Smooth muscle cell (in vitro differentiated cells): ENCODE measurements at regions not wholly inside any gene's neighbourhood (a gene's known extent, or its start where the extent isn't known, plus 50 kb on each side); places are given as distances from the start of the nearest gene placed in this dataset.

Source experiments
- DNase-seq: peaks from one replicate; lab custom pipeline; 2025; ENCODE audit not compliant: unreplicated experiment; lab: John Stamatoyannopoulos, UW
- H2AFZ ChIP-seq: fragments of 200-600 bp; sonication (generic); 2 replicates; pipeline ENCODE4 v1.6.0; 2016; ENCODE audit warnings: antibody characterized with exemption, low read depth, mild to moderate bottlenecking
- H3F3A ChIP-seq: fragments of 200-600 bp; sonication (generic); 2 replicates; pipeline ENCODE4 v1.6.0; 2017; ENCODE audit warnings: antibody characterized with exemption, low read depth
- H3K27ac ChIP-seq: fragments of 200-600 bp; sonication (generic); 2 replicates; pipeline ENCODE4 v1.5.1; 2016; ENCODE audit warnings: low read depth, mild to moderate bottlenecking
- H3K27me3 ChIP-seq: fragments of 200-600 bp; sonication (generic); 2 replicates; pipeline ENCODE4 v1.6.1; 2016; ENCODE audit warnings: low read depth, mild to moderate bottlenecking
- H3K36me3 ChIP-seq: fragments of 200-600 bp; sonication (generic); 2 replicates; pipeline ENCODE4 v1.5.1; 2016; ENCODE audit warnings: low read depth
- H3K4me1 ChIP-seq: fragments of 200-600 bp; sonication (generic); 2 replicates; pipeline ENCODE4 v1.5.1; 2016; ENCODE audit warnings: low read depth
- H3K4me2 ChIP-seq: fragments of 200-600 bp; sonication (generic); 2 replicates; pipeline ENCODE4 v1.6.0; 2016; ENCODE audit warnings: mild to moderate bottlenecking
- H3K4me3 ChIP-seq: fragments of 200-600 bp; sonication (generic); 2 replicates; pipeline ENCODE4 v1.5.1; 2016; ENCODE audit warnings: mild to moderate bottlenecking
- H3K79me2 ChIP-seq: fragments of 200-600 bp; sonication (generic); 2 replicates; pipeline ENCODE4 v1.6.0; 2016; ENCODE audit warnings: low read depth, mild to moderate bottlenecking
- H3K9ac ChIP-seq: fragments of 200-600 bp; sonication (generic); 2 replicates; pipeline ENCODE4 v1.6.0; 2016; ENCODE audit warnings: low read depth
- H3K9me3 ChIP-seq: fragments of 200-600 bp; sonication (generic); replicated peaks from 2 replicates; pipeline ENCODE4 v1.5.1; 2016; ENCODE audit warnings: low read depth
- H4K20me1 ChIP-seq: fragments of 200-600 bp; sonication (generic); 2 replicates; pipeline ENCODE4 v1.6.0; 2016; ENCODE audit warnings: low read depth
- CTCF ChIP-seq: fragments of 200-600 bp; sonication (generic); IDR thresholded peaks from 2 replicates; pipeline ENCODE4 v1.5.1; 2017; ENCODE audit warnings: borderline replicate concordance, mild to moderate bottlenecking, antibody characterized with exemption; ENCODE audit not compliant: insufficient read depth, poor library complexity, severe bottlenecking
- WGBS: methylation state at CpG from one replicate; pipeline ENCODE4 v1.1.7; 2016; ENCODE audit warnings: low lambda C conversion rate; 5-methylcytosine and 5-hydroxymethylcytosine counted together

GRCh38 chr2:831622-832021, 119.0 kb upstream of the SNTG2 start:
- no peaks in the 10 kb centered on the region for H3K27me3 ChIP-seq

GRCh38 chr2:831225-831536, 119.5 kb upstream of the SNTG2 start:
- H3K4me2 ChIP-seq = no peak overlapping the region
- H2AFZ ChIP-seq = no peak overlapping the region
- H3K9me3 ChIP-seq = no peaks in the 10 kb centered on the region
- no peak for DNase-seq
- no peaks in the 10 kb centered on the region for H4K20me1 ChIP-seq
- H3K79me2 ChIP-seq = no peaks in the 10 kb centered on the region
- no peaks in the 10 kb centered on the region for H3F3A ChIP-seq
- H3K4me3 ChIP-seq = no peak overlapping the region
- peaks cover 5% of the 10 kb centered on the region for H3K4me1 ChIP-seq
- H3K36me3 ChIP-seq = no peaks in the 10 kb centered on the region
- H3K27me3 ChIP-seq = no peaks in the 10 kb centered on the region
- no peak overlapping the region for H3K27ac ChIP-seq
- H3K9ac ChIP-seq = no peak overlapping the region
- WGBS = 93% methylated on average over 8 of the region's 8 CpGs
- TF ChIP-seq CTCF = no peak

More at GRCh38 chr2:831622-832021, 119.0 kb upstream of the SNTG2 start:
- no peaks in the 10 kb centered on the region for H3F3A ChIP-seq
- H3K9me3 ChIP-seq = no peaks in the 10 kb centered on the region
- no peaks in the 10 kb centered on the region for H3K36me3 ChIP-seq
- WGBS = 77% methylated on average over 5 of the region's 5 CpGs
- no peak overlapping the region for H3K27ac ChIP-seq
- H4K20me1 ChIP-seq = no peaks in the 10 kb centered on the region
- no peak for TF ChIP-seq CTCF
- H3K9ac ChIP-seq = no peak overlapping the region
- H3K4me2 ChIP-seq = no peak overlapping the region
- no peaks in the 10 kb centered on the region for H3K79me2 ChIP-seq
- DNase-seq = no peak
- peaks cover 5% of the 10 kb centered on the region for H3K4me1 ChIP-seq
- no peak overlapping the region for H2AFZ ChIP-seq
- H3K4me3 ChIP-seq = no peak overlapping the region

GRCh38 chr2:830419-831224, 120.0 kb upstream of the SNTG2 start:
- Histone ChIP-seq H3F3A (no peaks in the 10 kb centered on the region), H3K9me3 (no peaks in the 10 kb centered on the region), H2AFZ (no peak overlapping the region), H3K27ac (no peak overlapping the region), H4K20me1 (no peaks in the 10 kb centered on the region), H3K36me3 (no peaks in the 10 kb centered on the region), H3K4me2 (no peak overlapping the region), H3K4me1 (peaks cover 5% of the 10 kb centered on the region), H3K4me3 (no peak overlapping the region), H3K27me3 (no peaks in the 10 kb centered on the region), H3K79me2 (no peaks in the 10 kb centered on the region), H3K9ac (no peak overlapping the region)
- no peak for TF ChIP-seq CTCF
- WGBS = 82% methylated on average over 10 of the region's 10 CpGs
- DNase-seq = no peak

- Histone ChIP-seq H4K20me1 (no peaks in the 10 kb centered on the region), H3K9ac (no peak overlapping the region), H3K36me3 (no peaks in the 10 kb centered on the region), H3K9me3 (no peaks in the 10 kb centered on the region), H3K4me2 (no peak overlapping the region), H3K4me3 (no peak overlapping the region), H3K4me1 (peaks cover 5% of the 10 kb centered on the region), H3K27ac (no peak overlapping the region), H3K27me3 (no peaks in the 10 kb centered on the region), H3F3A (no peaks in the 10 kb centered on the region), H3K79me2 (no peaks in the 10 kb centered on the region), H2AFZ (no peak overlapping the region)
- no peak for DNase-seq
- WGBS = 96% methylated on average over 6 of the region's 6 CpGs
- no peak for TF ChIP-seq CTCF
These were observed 121.6 kb upstream of the SNTG2 start for GRCh38 chr2:829047-829446.
